Astrocyte (in vitro differentiated cells and primary cell): ENCODE measurements at regions not wholly inside any gene's neighbourhood (a gene's known extent, or its start where the extent isn't known, plus 50 kb on each side); places are given as distances from the start of the nearest gene placed in this dataset.
A peak's percentile ranks its signal among the peaks of the same experiment; 100 is the strongest.

ENCODE experiments used
- DNase-seq: peaks from one replicate; pipeline ENCODE4 v3.0.0-alpha.2; 2010; ENCODE audit warnings: low read depth
- FAIRE-seq: peaks from 2 replicates; lab custom pipeline; 2011; peaks lifted over from hg19 to GRCh38; lab: Jason Lieb, UNC
- H2AFZ ChIP-seq: 2 replicates; pipeline ENCODE4 v1.6.0; 2012; ENCODE audit warnings: low read depth, low read length, inconsistent platforms
- H3K27ac ChIP-seq: 2 replicates; pipeline ENCODE4 v1.5.1; 2011; ENCODE audit warnings: low read depth, low read length, inconsistent platforms
- H3K27me3 ChIP-seq: 2 replicates; pipeline ENCODE4 v1.6.0; 2011; ENCODE audit warnings: low read length, inconsistent platforms; ENCODE audit not compliant: insufficient read depth
- H3K36me3 ChIP-seq: 2 replicates; pipeline ENCODE4 v1.5.1; 2011; ENCODE audit warnings: low read length, inconsistent platforms; ENCODE audit not compliant: insufficient read depth
- H3K4me1 ChIP-seq: 2 replicates; pipeline ENCODE4 v1.5.1; 2011; ENCODE audit warnings: low read length, inconsistent platforms; ENCODE audit not compliant: insufficient read depth
- H3K4me2 ChIP-seq: 2 replicates; pipeline ENCODE4 v1.6.0; 2012; ENCODE audit warnings: low read length, inconsistent platforms
- H3K4me3 ChIP-seq: 2 replicates; pipeline ENCODE4 v1.5.1; 2011; ENCODE audit warnings: low read depth, mild to moderate bottlenecking, low read length, inconsistent platforms; ENCODE audit not compliant: insufficient read depth
- H3K79me2 ChIP-seq: 2 replicates; pipeline ENCODE4 v1.6.0; 2012; ENCODE audit warnings: mild to moderate bottlenecking, low read length, inconsistent platforms; ENCODE audit not compliant: insufficient read depth
- H3K9ac ChIP-seq: 2 replicates; pipeline ENCODE4 v1.6.0; 2012; ENCODE audit warnings: mild to moderate bottlenecking, low read length, inconsistent platforms
- H3K9me3 ChIP-seq: 2 replicates; pipeline ENCODE4 v1.5.1; 2012; ENCODE audit warnings: low read depth, mild to moderate bottlenecking, low read length, inconsistent platforms; ENCODE audit not compliant: insufficient read depth
- H4K20me1 ChIP-seq: 2 replicates; pipeline ENCODE4 v1.6.0; 2012; ENCODE audit warnings: low read length, inconsistent platforms; ENCODE audit not compliant: insufficient read depth
- H3K27ac Mint-ChIP-seq: one replicate; pipeline ENCODE4 v1.8.0; 2021; ENCODE audit warnings: mild to moderate bottlenecking, mixed read lengths; ENCODE audit not compliant: unreplicated experiment
- H3K27me3 Mint-ChIP-seq: one replicate; pipeline ENCODE4 v1.8.0; 2021; ENCODE audit warnings: low read depth, mixed read lengths; ENCODE audit not compliant: unreplicated experiment
- H3K36me3 Mint-ChIP-seq: one replicate; pipeline ENCODE4 v1.8.0; 2021; ENCODE audit warnings: low read depth, mixed read lengths; ENCODE audit not compliant: unreplicated experiment
- H3K4me1 Mint-ChIP-seq: one replicate; pipeline ENCODE4 v1.8.0; 2021; ENCODE audit warnings: low read depth, mixed read lengths; ENCODE audit not compliant: unreplicated experiment
- H3K4me3 Mint-ChIP-seq: one replicate; pipeline ENCODE4 v1.8.0; 2021; ENCODE audit warnings: mild to moderate bottlenecking, moderate library complexity, mixed read lengths; ENCODE audit not compliant: unreplicated experiment
- H3K9me3 Mint-ChIP-seq: one replicate; pipeline ENCODE4 v1.8.0; 2021; ENCODE audit warnings: mild to moderate bottlenecking, mixed read lengths; ENCODE audit not compliant: unreplicated experiment
- EZH2 ChIP-seq: IDR thresholded peaks from 2 replicates; pipeline ENCODE4 v1.6.1; 2012; ENCODE audit warnings: mild to moderate bottlenecking, low read length, inconsistent platforms; ENCODE audit not compliant: insufficient read depth
- TF ChIP-seq, protein P1 (sequence below): IDR thresholded peaks from 2 replicates; pipeline ENCODE4 v1.5.1; 2011; ENCODE audit warnings: low read depth, mild to moderate bottlenecking, inconsistent platforms, low read length, moderate library complexity; ENCODE audit not compliant: insufficient read depth

GRCh38 chr7:54810401-54810800, 51.4 kb upstream of the SEC61G start:
- no peak for TF ChIP-seq EZH2
- TF ChIP-seq, protein P1, sequence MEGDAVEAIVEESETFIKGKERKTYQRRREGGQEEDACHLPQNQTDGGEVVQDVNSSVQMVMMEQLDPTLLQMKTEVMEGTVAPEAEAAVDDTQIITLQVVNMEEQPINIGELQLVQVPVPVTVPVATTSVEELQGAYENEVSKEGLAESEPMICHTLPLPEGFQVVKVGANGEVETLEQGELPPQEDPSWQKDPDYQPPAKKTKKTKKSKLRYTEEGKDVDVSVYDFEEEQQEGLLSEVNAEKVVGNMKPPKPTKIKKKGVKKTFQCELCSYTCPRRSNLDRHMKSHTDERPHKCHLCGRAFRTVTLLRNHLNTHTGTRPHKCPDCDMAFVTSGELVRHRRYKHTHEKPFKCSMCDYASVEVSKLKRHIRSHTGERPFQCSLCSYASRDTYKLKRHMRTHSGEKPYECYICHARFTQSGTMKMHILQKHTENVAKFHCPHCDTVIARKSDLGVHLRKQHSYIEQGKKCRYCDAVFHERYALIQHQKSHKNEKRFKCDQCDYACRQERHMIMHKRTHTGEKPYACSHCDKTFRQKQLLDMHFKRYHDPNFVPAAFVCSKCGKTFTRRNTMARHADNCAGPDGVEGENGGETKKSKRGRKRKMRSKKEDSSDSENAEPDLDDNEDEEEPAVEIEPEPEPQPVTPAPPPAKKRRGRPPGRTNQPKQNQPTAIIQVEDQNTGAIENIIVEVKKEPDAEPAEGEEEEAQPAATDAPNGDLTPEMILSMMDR = no peak
- H3K9me3 ChIP-seq = no peaks in the 10 kb centered on the region
- H3K27me3 ChIP-seq = no peaks in the 10 kb centered on the region
- DNase-seq (peak; percentile 54), FAIRE-seq (peak; percentile 43)
- H3K9ac ChIP-seq = peak overlapping the region; percentile 59
- no peak overlapping the region for H3K4me3 ChIP-seq
- H3K79me2 ChIP-seq = no peaks in the 10 kb centered on the region
- Mint-ChIP-seq H3K4me1 (peaks cover 9% of the 10 kb centered on the region), H3K27ac (no peak overlapping the region), H3K9me3 (peaks cover 4% of the 10 kb centered on the region), H3K4me3 (no peak overlapping the region), H3K36me3 (no peaks in the 10 kb centered on the region), H3K27me3 (no peaks in the 10 kb centered on the region)
- H2AFZ ChIP-seq = peak overlapping the region; percentile 3
- peaks cover 18% of the 10 kb centered on the region for H3K4me1 ChIP-seq
- H3K4me2 ChIP-seq = peak overlapping the region; percentile 73
- H4K20me1 ChIP-seq = no peaks in the 10 kb centered on the region
- peak overlapping the region; percentile 87 for H3K27ac ChIP-seq
- no peaks in the 10 kb centered on the region for H3K36me3 ChIP-seq

GRCh38 chr7:54811041-54811845, 52.2 kb upstream of the SEC61G start:
- no peaks in the 10 kb centered on the region for H4K20me1 ChIP-seq
- DNase-seq (peak; percentile 95), FAIRE-seq (peak; percentile 84)
- Mint-ChIP-seq H3K4me3 (no peak overlapping the region), H3K4me1 (peaks cover 9% of the 10 kb centered on the region), H3K9me3 (peaks cover 4% of the 10 kb centered on the region), H3K27ac (no peak overlapping the region), H3K27me3 (no peaks in the 10 kb centered on the region), H3K36me3 (no peaks in the 10 kb centered on the region)
- no peaks in the 10 kb centered on the region for H3K27me3 ChIP-seq
- H3K27ac ChIP-seq = peak overlapping the region; percentile 87
- peak overlapping the region; percentile 65 for H3K9ac ChIP-seq
- no peaks in the 10 kb centered on the region for H3K79me2 ChIP-seq
- H3K9me3 ChIP-seq = no peaks in the 10 kb centered on the region
- peak overlapping the region; percentile 73 for H3K4me2 ChIP-seq
- no peaks in the 10 kb centered on the region for H3K36me3 ChIP-seq
- H2AFZ ChIP-seq = peak overlapping the region; percentile 13
- TF ChIP-seq EZH2 = no peak
- TF ChIP-seq, protein P1 = no peak
- H3K4me1 ChIP-seq = peaks cover 18% of the 10 kb centered on the region
- no peak overlapping the region for H3K4me3 ChIP-seq

- TF ChIP-seq, protein P1 = no peak
- no peak for TF ChIP-seq EZH2
- Histone ChIP-seq H3K79me2 (no peaks in the 10 kb centered on the region), H3K9ac (peak overlapping the region; percentile 65), H3K9me3 (no peaks in the 10 kb centered on the region), H3K36me3 (no peaks in the 10 kb centered on the region), H3K4me3 (no peak overlapping the region), H3K27ac (peak overlapping the region; percentile 87), H3K27me3 (no peaks in the 10 kb centered on the region), H4K20me1 (no peaks in the 10 kb centered on the region), H3K4me1 (peaks cover 18% of the 10 kb centered on the region), H3K4me2 (peak overlapping the region; percentile 73), H2AFZ (peak overlapping the region; percentile 13)
- Mint-ChIP-seq H3K27ac (no peak overlapping the region), H3K9me3 (peaks cover 4% of the 10 kb centered on the region), H3K36me3 (no peaks in the 10 kb centered on the region), H3K4me1 (peaks cover 9% of the 10 kb centered on the region), H3K27me3 (no peaks in the 10 kb centered on the region), H3K4me3 (no peak overlapping the region)
- FAIRE-seq = peak; percentile 20
- peak; percentile 86 for DNase-seq
Measured at GRCh38 chr7:54811846-54812254, 52.8 kb upstream of the SEC61G start.
